Naive thymus-derived CD8-positive, alpha-beta T cell (primary cell): ENCODE measurements at regions not wholly inside any gene's neighbourhood (a gene's known extent, or its start where the extent isn't known, plus 50 kb on each side); places are given as distances from the start of the nearest gene placed in this dataset.

Source experiments
- ATAC-seq, 2 donors: fragments of 150-1000 bp; cut with Tn5 transposase in 1 of 2; sonication (Bioruptor Pico), chemical (Tn5 transposase) in 1 of 2; 1 replicate in 1 of 2; 2 replicates in 1 of 2; pipeline ENCODE4 v1.10.0; 2021; ENCODE audit warnings: mild to moderate bottlenecking in 2 of 2, moderate library complexity in 2 of 2
- POLR2A ChIA-PET: fragments of 350-600 bp; sonication (Branson Sonifier 250); formaldehyde crosslinking; loops from one replicate; lab custom pipeline; 2021; ENCODE audit warnings: antibody characterized with exemption; lab: Charles Lee
- DNase-seq, 10 donors: peaks; one replicate each; pipeline versions ENCODE4 v3.0.0 to v3.0.0-alpha.2; 2020 to 2022
- H3K27ac Mint-ChIP-seq, 10 donors: one replicate each; pipeline ENCODE4 v1.8.0; 2020 to 2022; ENCODE audit warnings: mild to moderate bottlenecking in 10 of 10, mixed read lengths in 10 of 10, moderate library complexity in 4 of 10, inconsistent platforms in 1 of 10
- H3K27me3 Mint-ChIP-seq, 5 donors: one replicate each; pipeline ENCODE4 v1.8.0; 2021 to 2022; ENCODE audit warnings: mixed read lengths in 5 of 5
- H3K36me3 Mint-ChIP-seq, 3 donors: one replicate each; pipeline ENCODE4 v1.8.0; 2020 to 2022; ENCODE audit warnings: mixed read lengths in 3 of 3, mild to moderate bottlenecking in 2 of 3, inconsistent platforms in 1 of 3
- H3K4me1 Mint-ChIP-seq, 4 donors: one replicate each; pipeline ENCODE4 v1.8.0; 2021 to 2022; ENCODE audit warnings: mixed read lengths in 4 of 4
- H3K4me3 Mint-ChIP-seq, 10 donors: one replicate each; pipeline ENCODE4 v1.8.0; 2020 to 2022; ENCODE audit warnings: mild to moderate bottlenecking in 10 of 10, mixed read lengths in 10 of 10, moderate library complexity in 6 of 10, inconsistent platforms in 1 of 10
- H3K9me3 Mint-ChIP-seq, 9 donors: one replicate each; pipeline ENCODE4 v1.8.0; 2020 to 2022; ENCODE audit warnings: mixed read lengths in 9 of 9, mild to moderate bottlenecking in 3 of 9, inconsistent platforms in 1 of 9, moderate library complexity in 1 of 9

DNA sequence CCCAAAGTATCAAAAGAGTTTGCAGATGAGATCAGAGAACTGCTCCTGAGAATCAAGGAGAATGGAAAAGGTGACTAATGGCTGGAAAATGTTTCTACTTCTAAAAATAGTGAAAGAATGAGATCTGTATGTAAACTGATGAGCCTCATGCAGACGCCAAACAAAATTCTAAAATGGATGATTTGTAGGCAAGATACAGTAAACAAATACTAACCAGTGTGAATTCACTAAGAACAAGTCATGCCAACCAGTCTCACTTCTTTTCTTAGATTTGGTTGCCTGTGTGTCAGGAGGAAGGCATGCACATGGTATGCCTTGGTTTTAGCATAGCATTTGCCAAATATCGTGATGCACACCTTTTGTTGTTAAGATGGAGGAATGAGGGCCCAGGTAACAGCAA lies 94.9 kb upstream of the PIK3CG start:
- peaks cover 16 to 30% (median 21%) of the 10 kb centered on the region in 4 donors for H3K4me1 Mint-ChIP-seq
- H3K27ac Mint-ChIP-seq, result peak overlapping the region in 2 of 10 donors; percentile 13 to 76
- POLR2A ChIA-PET, result no interaction called here
- H3K36me3 Mint-ChIP-seq, result no peaks in the 10 kb centered on the region
- H3K27me3 Mint-ChIP-seq, result no peaks in the 10 kb centered on the region
- no peak for ATAC-seq
- no peak for DNase-seq
- H3K9me3 Mint-ChIP-seq, result no peaks in the 10 kb centered on the region
- no peak overlapping the region for H3K4me3 Mint-ChIP-seq

DNA sequence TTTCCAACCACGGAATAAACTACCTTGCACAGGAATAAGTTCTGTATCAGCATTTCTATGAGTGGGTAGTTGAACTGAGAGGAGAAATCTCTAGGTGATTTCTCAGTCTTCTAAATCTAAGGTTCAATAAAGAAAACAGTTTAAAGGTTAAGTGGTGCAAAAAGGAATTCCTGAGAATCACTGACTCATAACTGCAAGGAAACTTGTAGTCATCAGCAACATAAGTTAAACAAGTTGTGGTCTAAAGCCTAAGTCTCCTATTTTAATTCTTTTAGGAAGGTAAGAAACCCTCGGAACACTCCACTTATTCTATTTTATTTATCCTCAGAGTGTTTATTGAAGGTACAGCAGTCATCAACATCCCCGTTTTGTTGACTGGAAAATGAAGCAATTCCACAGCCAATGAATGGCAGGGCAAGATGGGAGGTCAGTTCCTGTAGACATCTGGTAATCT lies 92.4 kb upstream of the PIK3CG start:
- H3K9me3 Mint-ChIP-seq, result peaks cover 0 to 8% (median 0%) of the 10 kb centered on the region in 9 donors
- peaks cover 6 to 12% (median 9%) of the 10 kb centered on the region in 4 donors for H3K4me1 Mint-ChIP-seq
- no peak for ATAC-seq
- peaks cover 0 to 9% (median 2%) of the 10 kb centered on the region in 5 donors for H3K27me3 Mint-ChIP-seq
- H3K27ac Mint-ChIP-seq, result no peak overlapping the region
- no peak overlapping the region for H3K4me3 Mint-ChIP-seq
- POLR2A ChIA-PET, result no interaction called here
- H3K36me3 Mint-ChIP-seq, result peaks cover 0 to 6% (median 0%) of the 10 kb centered on the region in 3 donors
- no peak for DNase-seq

DNA sequence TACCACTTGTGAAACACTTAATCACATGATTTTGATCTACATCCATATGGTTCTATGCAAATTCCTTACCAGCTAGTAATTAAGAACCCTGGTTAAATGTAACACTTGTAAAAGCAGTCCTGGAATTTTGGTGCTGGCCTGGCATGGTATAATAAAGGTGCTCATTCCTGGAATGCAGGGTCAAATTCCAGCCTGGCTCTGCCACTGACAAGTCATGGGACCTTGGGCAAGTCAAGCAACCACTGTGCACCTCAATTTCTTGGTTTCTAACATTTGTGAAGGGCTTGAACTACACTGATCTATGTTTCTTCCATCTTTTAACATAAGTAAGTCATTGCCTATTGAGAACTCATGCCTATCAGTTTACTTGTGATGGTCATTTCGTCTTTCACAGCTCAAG lies 91.9 kb upstream of the PIK3CG start:
- POLR2A ChIA-PET, result no interaction called here
- DNase-seq (no peak), ATAC-seq (no peak)
- H3K27ac Mint-ChIP-seq, result no peak overlapping the region
- peaks cover 2 to 7% (median 6%) of the 10 kb centered on the region in 4 donors for H3K4me1 Mint-ChIP-seq
- peaks cover 0 to 10% (median 3%) of the 10 kb centered on the region in 5 donors for H3K27me3 Mint-ChIP-seq
- no peak overlapping the region for H3K4me3 Mint-ChIP-seq
- H3K36me3 Mint-ChIP-seq, result peaks cover 0 to 6% (median 0%) of the 10 kb centered on the region in 3 donors
- peaks cover 0 to 8% (median 0%) of the 10 kb centered on the region in 9 donors for H3K9me3 Mint-ChIP-seq

DNA sequence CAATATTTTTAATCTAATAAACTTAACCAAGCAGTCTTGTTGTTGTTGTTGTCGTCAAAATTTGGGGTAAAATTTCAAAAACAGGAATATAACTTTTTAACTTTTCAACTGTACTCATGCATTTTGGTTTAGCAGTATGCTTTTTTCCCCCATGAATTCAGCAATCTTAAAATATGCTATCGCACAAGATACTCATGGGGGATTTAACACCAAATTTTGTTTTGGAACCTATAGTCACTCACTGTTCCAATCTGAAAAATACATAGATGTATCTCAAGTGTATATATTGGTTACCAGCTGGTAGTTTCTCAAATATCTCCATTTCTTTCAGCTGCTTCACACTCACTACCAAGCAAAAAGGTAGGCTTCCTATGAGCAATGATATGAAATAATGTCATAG lies 91.4 kb upstream of the PIK3CG start:
- no peak overlapping the region for H3K27ac Mint-ChIP-seq
- H3K27me3 Mint-ChIP-seq, result peaks cover 0 to 10% (median 3%) of the 10 kb centered on the region in 5 donors
- H3K4me3 Mint-ChIP-seq, result no peak overlapping the region
- ATAC-seq (no peak), DNase-seq (no peak)
- H3K4me1 Mint-ChIP-seq, result peaks cover 0 to 3% (median 2%) of the 10 kb centered on the region in 4 donors
- peaks cover 0 to 8% (median 0%) of the 10 kb centered on the region in 9 donors for H3K9me3 Mint-ChIP-seq
- H3K36me3 Mint-ChIP-seq, result peaks cover 0 to 6% (median 0%) of the 10 kb centered on the region in 3 donors
- POLR2A ChIA-PET, result no interaction called here

DNA sequence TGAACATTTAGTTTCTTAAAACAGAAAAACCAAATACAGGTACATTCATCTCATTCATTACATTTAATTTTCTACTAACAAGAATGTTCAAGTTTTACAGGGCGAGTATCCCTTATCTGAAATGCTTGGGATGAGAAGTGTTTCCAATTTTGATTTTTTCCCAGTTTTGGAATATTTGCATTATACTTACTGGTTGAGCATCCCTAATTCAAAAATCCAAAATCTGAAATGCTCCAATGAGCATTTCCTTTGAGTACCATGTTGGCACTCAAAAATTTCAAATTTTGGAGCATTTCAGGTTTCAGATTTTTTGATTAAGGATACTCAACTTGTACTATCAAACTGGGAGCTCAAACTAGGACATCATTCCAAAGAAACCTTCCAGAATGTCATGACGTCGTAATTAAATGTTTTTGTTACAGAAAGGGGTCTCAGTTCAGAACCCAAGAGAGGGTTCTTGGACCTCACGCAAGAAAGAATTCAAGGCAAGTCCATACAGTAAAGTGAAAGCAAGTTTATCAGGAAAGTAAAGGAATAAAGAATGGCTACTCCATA lies 90.8 kb upstream of the PIK3CG start:
- no peak overlapping the region for H3K27ac Mint-ChIP-seq
- peaks cover 0 to 6% (median 0%) of the 10 kb centered on the region in 3 donors for H3K36me3 Mint-ChIP-seq
- POLR2A ChIA-PET, result no interaction called here
- peaks cover 0 to 3% (median 1%) of the 10 kb centered on the region in 4 donors for H3K4me1 Mint-ChIP-seq
- DNase-seq (no peak), ATAC-seq (no peak)
- peaks cover 0 to 8% (median 0%) of the 10 kb centered on the region in 9 donors for H3K9me3 Mint-ChIP-seq
- peaks cover 0 to 10% (median 3%) of the 10 kb centered on the region in 5 donors for H3K27me3 Mint-ChIP-seq
- H3K4me3 Mint-ChIP-seq, result no peak overlapping the region

DNA sequence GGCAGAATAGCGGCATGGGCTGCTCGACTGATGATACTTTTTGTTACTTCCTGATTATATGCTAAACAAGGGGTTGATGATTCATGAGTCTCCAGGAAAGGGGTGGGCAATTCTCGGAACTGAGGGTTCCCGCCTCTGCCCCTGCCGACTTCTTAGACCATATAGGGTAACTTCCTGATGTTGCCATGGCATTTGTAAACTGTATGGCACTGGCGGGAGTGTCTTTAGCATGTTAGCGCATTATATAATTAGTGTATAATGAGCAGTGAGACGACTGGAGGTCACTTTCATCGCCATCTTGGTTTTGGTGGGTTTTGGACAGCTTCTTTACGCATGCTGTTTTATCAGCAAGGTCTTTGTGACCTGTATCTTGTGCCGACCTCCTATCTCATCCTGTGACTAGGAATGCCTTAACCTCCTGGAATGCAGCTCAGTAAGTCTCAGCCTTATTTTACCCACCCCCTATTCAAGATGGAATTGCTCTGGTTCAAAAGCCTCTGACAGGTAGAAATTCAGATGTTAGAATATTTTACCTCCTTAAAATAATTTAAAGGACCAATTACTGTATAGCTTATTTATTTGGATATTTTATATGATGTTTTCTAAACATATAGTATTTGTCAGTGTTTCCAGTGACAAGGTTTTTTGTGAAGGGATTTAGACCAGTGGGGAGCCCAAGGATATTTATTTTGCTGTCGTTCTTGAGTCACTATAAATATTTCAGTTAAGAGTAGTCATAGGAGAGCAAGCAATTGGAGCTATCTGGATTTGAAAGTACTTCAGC lies 90.1 kb upstream of the PIK3CG start:
- H3K27me3 Mint-ChIP-seq, result peaks cover 0 to 10% (median 3%) of the 10 kb centered on the region in 5 donors
- DNase-seq (no peak), ATAC-seq (no peak)
- H3K4me3 Mint-ChIP-seq, result no peak overlapping the region
- peaks cover 0 to 3% (median 1%) of the 10 kb centered on the region in 4 donors for H3K4me1 Mint-ChIP-seq
- POLR2A ChIA-PET, result no interaction called here
- H3K9me3 Mint-ChIP-seq, result peaks cover 0 to 8% (median 0%) of the 10 kb centered on the region in 9 donors
- no peak overlapping the region for H3K27ac Mint-ChIP-seq
- peaks cover 0 to 6% (median 0%) of the 10 kb centered on the region in 3 donors for H3K36me3 Mint-ChIP-seq

DNA sequence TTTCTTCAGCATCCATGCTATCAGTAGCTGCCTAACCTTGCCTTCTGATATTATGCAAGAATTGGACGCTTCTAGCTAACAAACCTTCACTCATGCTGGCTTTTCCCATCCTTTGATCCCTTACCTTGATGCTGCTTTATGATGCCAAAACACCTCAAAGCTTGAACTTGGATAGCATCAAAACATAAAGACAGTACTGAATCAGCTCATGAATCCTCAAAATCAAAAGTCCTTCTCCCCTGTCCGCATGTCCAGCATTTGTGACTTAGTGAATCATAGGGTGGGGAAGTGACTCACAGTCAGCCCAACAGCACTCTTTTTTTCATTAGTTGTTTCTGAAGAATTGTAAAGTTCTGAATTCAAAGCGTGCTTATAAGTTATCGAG lies 89.5 kb upstream of the PIK3CG start:
- Mint-ChIP-seq H3K4me1 (peaks cover 0 to 3% (median 1%) of the 10 kb centered on the region in 4 donors), H3K9me3 (peaks cover 0 to 8% (median 0%) of the 10 kb centered on the region in 9 donors), H3K27ac (no peak overlapping the region), H3K27me3 (peaks cover 0 to 10% (median 3%) of the 10 kb centered on the region in 5 donors), H3K36me3 (peaks cover 0 to 6% (median 0%) of the 10 kb centered on the region in 3 donors), H3K4me3 (no peak overlapping the region)
- POLR2A ChIA-PET, result no interaction called here
- ATAC-seq (no peak), DNase-seq (no peak)

DNA sequence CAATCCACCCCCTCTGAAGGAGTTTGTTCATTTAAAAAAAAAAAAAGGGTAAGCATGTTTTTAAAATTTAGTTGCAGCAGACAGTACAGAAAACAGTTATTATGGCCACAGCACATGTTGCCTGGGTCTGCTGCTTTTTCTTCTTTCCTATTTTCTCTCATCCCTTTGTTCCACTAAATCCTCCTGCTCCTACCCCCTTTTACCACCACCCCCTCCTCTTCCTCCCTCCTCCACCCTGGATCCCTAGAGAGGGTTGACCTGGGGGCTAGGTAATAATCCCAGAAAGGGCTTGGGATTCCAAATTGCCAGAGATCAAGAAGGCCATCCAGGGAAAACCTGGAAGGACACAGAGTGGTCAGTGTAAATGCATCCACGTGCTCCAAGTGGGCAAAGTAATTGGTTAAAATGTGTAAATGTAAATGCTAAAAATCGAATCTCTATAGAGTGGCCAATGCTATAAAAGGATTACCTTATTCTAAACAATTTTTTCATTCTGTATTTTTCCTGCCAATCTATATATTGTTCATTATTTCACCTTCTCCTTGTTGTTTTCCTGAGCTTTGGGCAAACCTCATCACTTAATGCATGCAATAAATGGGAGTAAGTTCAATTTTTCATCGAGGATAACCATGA lies 89.0 kb upstream of the PIK3CG start:
- Mint-ChIP-seq H3K4me3 (no peak overlapping the region), H3K4me1 (peaks cover 0 to 3% (median 1%) of the 10 kb centered on the region in 4 donors), H3K36me3 (peaks cover 0 to 6% (median 0%) of the 10 kb centered on the region in 3 donors), H3K27ac (no peak overlapping the region), H3K27me3 (peaks cover 0 to 10% (median 3%) of the 10 kb centered on the region in 5 donors), H3K9me3 (peaks cover 0 to 8% (median 0%) of the 10 kb centered on the region in 9 donors)
- DNase-seq, result no peak
- ATAC-seq, result no peak
- POLR2A ChIA-PET, result no interaction called here

DNA sequence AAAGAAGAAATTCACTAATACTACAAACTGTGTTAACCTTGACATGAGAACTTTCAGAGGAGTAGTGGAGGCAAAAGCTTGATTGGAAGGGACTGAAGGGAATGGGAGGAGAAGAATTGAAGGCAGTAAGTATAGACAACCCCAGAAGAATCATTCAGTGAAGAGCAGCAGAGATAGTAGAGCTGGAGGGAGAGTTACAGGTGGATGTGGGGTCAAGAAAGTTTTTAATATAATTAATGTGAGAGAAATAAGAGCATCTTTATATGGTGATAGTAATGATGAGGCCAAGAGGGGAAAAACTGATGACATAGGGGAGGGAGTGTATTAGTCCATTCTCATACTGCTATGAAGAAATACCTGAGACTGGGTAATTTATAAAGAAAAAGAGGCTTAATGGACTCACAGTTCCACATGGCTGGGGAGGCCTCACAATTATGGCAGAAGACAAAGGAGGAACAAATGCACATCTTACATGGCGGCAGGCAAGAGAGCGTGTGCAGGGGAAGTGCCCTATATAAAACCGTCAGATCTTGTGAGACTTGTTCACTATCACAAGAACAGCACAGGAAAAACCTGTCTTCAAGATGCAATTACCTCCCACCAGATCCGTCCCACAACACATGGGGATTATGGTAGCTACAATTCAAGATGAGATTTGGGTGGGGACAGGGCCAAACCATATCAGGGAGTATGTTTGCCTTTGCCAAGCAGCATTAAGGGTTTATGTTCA lies 88.3 kb upstream of the PIK3CG start:
- Mint-ChIP-seq H3K4me3 (no peak overlapping the region), H3K27me3 (peaks cover 0 to 10% (median 3%) of the 10 kb centered on the region in 5 donors), H3K27ac (no peak overlapping the region), H3K36me3 (peaks cover 0 to 6% (median 0%) of the 10 kb centered on the region in 3 donors), H3K4me1 (peaks cover 0 to 3% (median 1%) of the 10 kb centered on the region in 4 donors), H3K9me3 (peaks cover 0 to 8% (median 0%) of the 10 kb centered on the region in 9 donors)
- POLR2A ChIA-PET, result no interaction called here
- no peak for ATAC-seq
- DNase-seq, result no peak

DNA sequence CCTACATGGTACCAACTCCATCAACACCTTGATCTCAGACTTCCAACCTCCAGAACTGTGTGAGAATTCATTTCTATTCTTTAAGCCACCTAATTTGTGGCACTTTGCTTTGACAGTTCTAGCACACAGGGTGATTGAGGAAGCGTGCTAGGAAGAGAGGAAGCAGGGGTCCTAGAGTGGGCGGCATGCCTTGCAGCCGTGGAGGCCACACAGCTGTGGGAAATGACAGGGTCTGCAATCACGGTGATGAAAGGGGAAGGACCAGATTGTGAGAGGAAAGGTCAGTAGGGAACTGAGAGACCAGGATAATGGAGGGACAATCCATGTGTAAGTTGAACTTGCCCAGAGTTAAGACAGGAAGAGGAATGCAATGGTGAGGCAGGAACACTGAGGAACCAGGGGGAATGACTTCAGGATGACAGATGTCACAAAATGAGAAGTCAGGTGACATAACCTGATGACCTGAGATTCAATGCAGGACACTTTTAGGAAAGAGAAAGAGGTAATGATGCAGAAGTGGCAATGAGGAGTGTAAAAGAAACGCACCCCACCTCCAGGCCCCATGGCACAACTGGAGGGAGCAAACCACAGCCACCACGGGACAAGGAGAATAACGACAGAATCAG lies 87.3 kb upstream of the PIK3CG start:
- Mint-ChIP-seq H3K9me3 (peaks cover 0 to 8% (median 0%) of the 10 kb centered on the region in 9 donors), H3K27me3 (peaks cover 0 to 10% (median 3%) of the 10 kb centered on the region in 5 donors), H3K36me3 (peaks cover 0 to 6% (median 0%) of the 10 kb centered on the region in 3 donors), H3K4me1 (peaks cover 0 to 3% (median 1%) of the 10 kb centered on the region in 4 donors), H3K27ac (peak overlapping the region in 2 of 10 donors; percentile 16 to 74), H3K4me3 (no peak overlapping the region)
- POLR2A ChIA-PET, result no interaction called here
- ATAC-seq (no peak), DNase-seq (no peak)

DNA sequence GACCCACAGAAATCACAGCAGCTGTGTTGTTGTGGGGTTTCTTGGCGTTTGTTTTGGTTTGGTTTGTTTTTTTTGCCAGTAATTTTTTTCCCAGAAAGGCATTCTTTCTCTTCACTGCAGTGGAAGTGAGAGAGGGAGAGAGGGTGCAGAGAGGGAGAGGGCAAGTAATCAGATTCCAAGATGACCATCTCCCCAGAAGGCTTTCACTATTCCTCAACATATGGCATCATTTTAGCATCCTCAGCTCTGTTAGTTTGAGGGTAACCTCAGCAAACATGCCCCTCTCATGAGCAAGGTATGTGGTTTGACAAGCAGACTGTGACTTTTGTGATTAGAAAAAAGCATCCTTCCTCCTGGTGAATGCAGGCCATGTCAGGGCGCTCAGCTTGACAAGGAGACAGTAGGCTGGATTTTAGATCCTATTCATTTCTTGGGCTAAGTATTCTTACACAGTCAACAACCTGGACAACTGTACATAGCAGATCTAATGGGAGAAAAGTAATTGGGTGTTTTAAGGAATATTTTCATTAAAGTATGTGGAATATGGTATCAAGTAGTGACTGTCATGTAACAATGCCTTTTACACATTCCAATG lies 86.3 kb upstream of the PIK3CG start:
- DNase-seq (no peak), ATAC-seq (no peak)
- no peak overlapping the region for H3K4me3 Mint-ChIP-seq
- H3K27ac Mint-ChIP-seq, result no peak overlapping the region
- peaks cover 0 to 8% (median 0%) of the 10 kb centered on the region in 9 donors for H3K9me3 Mint-ChIP-seq
- peaks cover 0 to 10% (median 3%) of the 10 kb centered on the region in 5 donors for H3K27me3 Mint-ChIP-seq
- POLR2A ChIA-PET, result no interaction called here
- H3K4me1 Mint-ChIP-seq, result peaks cover 0 to 3% (median 1%) of the 10 kb centered on the region in 4 donors
- peaks cover 0 to 6% (median 0%) of the 10 kb centered on the region in 3 donors for H3K36me3 Mint-ChIP-seq
